Renal pelvis (tissue), 1 donor: ENCODE measurements at regions not wholly inside any gene's neighbourhood (a gene's known extent, or its start where the extent isn't known, plus 50 kb on each side); places are given as distances from the start of the nearest gene placed in this dataset.
A peak's percentile ranks its signal among the peaks of the same experiment; 100 is the strongest.

Source experiments
- DNase-seq: peaks from one replicate; pipeline ENCODE4 v3.0.0-alpha.2; 2013

GRCh38 chr14:41404126-41404525 lies 202.6 kb upstream of the LRFN5 start:
- no peak for DNase-seq

- peak; percentile 11 for DNase-seq
Observed at GRCh38 chr14:41403360-41403759, 203.3 kb upstream of the LRFN5 start.

- DNase-seq: no peak
Observed at GRCh38 chr14:41397926-41398325, 208.8 kb upstream of the LRFN5 start.

- no peak for DNase-seq
Observed at GRCh38 chr14:41393512-41393911, 213.2 kb upstream of the LRFN5 start.

GRCh38 chr14:41392226-41392625 lies 214.4 kb upstream of the LRFN5 start:
- DNase-seq: no peak

GRCh38 chr14:41389355-41389754 lies 217.3 kb upstream of the LRFN5 start:
- no peak for DNase-seq

- no peak for DNase-seq
Observed at GRCh38 chr14:41385797-41386196, 220.9 kb upstream of the LRFN5 start.

GRCh38 chr14:41380017-41380416 lies 226.7 kb upstream of the LRFN5 start:
- DNase-seq: no peak

GRCh38 chr14:41378526-41378925 lies 228.2 kb upstream of the LRFN5 start:
- no peak for DNase-seq

GRCh38 chr14:41377932-41378331 lies 228.7 kb upstream of the LRFN5 start:
- DNase-seq: no peak

GRCh38 chr14:41374092-41374491 lies 232.6 kb upstream of the LRFN5 start:
- no peak for DNase-seq

- DNase-seq: no peak
Observed at GRCh38 chr14:41362139-41362538, 244.5 kb upstream of the LRFN5 start.

- no peak for DNase-seq
Observed at GRCh38 chr14:41360126-41360525, 246.6 kb upstream of the LRFN5 start.

- no peak for DNase-seq
Observed at GRCh38 chr14:41355866-41356265, 250.8 kb upstream of the LRFN5 start.

GRCh38 chr14:41350476-41350875 lies 256.2 kb upstream of the LRFN5 start:
- no peak for DNase-seq

- DNase-seq: no peak
Observed at GRCh38 chr14:41349289-41349910, 257.3 kb upstream of the LRFN5 start.

- no peak for DNase-seq
Observed at GRCh38 chr14:41343857-41344256, 262.8 kb upstream of the LRFN5 start.

GRCh38 chr14:41313196-41313595 lies 293.5 kb upstream of the LRFN5 start:
- no peak for DNase-seq

GRCh38 chr14:41303506-41303905 lies 303.2 kb upstream of the LRFN5 start:
- DNase-seq: no peak

GRCh38 chr14:41302776-41303175 lies 303.9 kb upstream of the LRFN5 start:
- DNase-seq: no peak

- no peak for DNase-seq
Observed at GRCh38 chr14:41299924-41300323, 306.8 kb upstream of the LRFN5 start.

GRCh38 chr14:41298328-41298690 lies 308.4 kb upstream of the LRFN5 start:
- no peak for DNase-seq

GRCh38 chr14:41297576-41298327 lies 308.9 kb upstream of the LRFN5 start:
- DNase-seq: no peak

GRCh38 chr14:41295734-41296133 lies 310.9 kb upstream of the LRFN5 start:
- DNase-seq: no peak
